Common myeloid progenitor, CD34-positive (primary cell): ENCODE measurements at regions not wholly inside any gene's neighbourhood (a gene's known extent, or its start where the extent isn't known, plus 50 kb on each side); places are given as distances from the start of the nearest gene placed in this dataset.

Experiments
- CTCF ChIA-PET: fragments of 350-600 bp; sonication (Branson Sonifier 250); formaldehyde crosslinking; loops from one replicate; lab custom pipeline; 2021; ENCODE audit warnings: antibody characterized with exemption; lab: Charles Lee
- POLR2A ChIA-PET: fragments of 350-600 bp; sonication (Branson Sonifier 250); formaldehyde crosslinking; loops from one replicate; lab custom pipeline; 2021; ENCODE audit warnings: antibody characterized with exemption; lab: Charles Lee
- DNase-seq, 3 donors: peaks; one replicate each; pipeline versions ENCODE4 v3.0.0 to v3.0.0-alpha.2; 2013
- H3K27ac ChIP-seq, 2 experiments: 1 replicate in 1 of 2; 2 replicates in 1 of 2; pipeline ENCODE4 v1.7.0; 2013; ENCODE audit warnings: inconsistent platforms in 2 of 2, low read length in 2 of 2, mild to moderate bottlenecking in 2 of 2, low read depth in 1 of 2, moderate library complexity in 1 of 2; ENCODE audit not compliant: severe bottlenecking in 2 of 2, insufficient read depth in 1 of 2, poor library complexity in 1 of 2
- H3K27me3 ChIP-seq, 5 experiments: replicated peaks in 2 of 5; 1 replicate in 3 of 5; 2 replicates in 2 of 5; pipeline versions ENCODE4 v1.6.1 to v1.7.0; 2013; ENCODE audit warnings: low read length in 4 of 5, mild to moderate bottlenecking in 2 of 5, moderate library complexity in 2 of 5, inconsistent platforms in 1 of 5; ENCODE audit not compliant: insufficient read depth in 5 of 5, control insufficient read depth in 4 of 5
- H3K36me3 ChIP-seq, 4 experiments: 1 replicate in 2 of 4; 2 replicates in 2 of 4; pipeline versions ENCODE4 v1.6.1 to v1.7.0; 2013; ENCODE audit warnings: low read length in 3 of 4, control low read depth in 1 of 4, mild to moderate bottlenecking in 1 of 4; ENCODE audit not compliant: control insufficient read depth in 4 of 4, insufficient read depth in 4 of 4
- H3K4me1 ChIP-seq, 4 experiments: 1 replicate in 3 of 4; 2 replicates in 1 of 4; pipeline versions ENCODE4 v1.6.1 to v1.7.1; 2013; ENCODE audit warnings: low read length in 3 of 4, mild to moderate bottlenecking in 3 of 4, control low read depth in 1 of 4, inconsistent platforms in 1 of 4, moderate library complexity in 1 of 4; ENCODE audit not compliant: control insufficient read depth in 4 of 4, insufficient read depth in 4 of 4; ENCODE audit errors: control extremely low read depth in 1 of 4
- H3K4me3 ChIP-seq, 7 experiments: 1 replicate in 4 of 7; 2 replicates in 3 of 7; pipeline versions ENCODE4 v1.5.1 to v1.7.0; 2013; ENCODE audit warnings: mild to moderate bottlenecking in 7 of 7, low read length in 6 of 7, moderate library complexity in 6 of 7, inconsistent platforms in 2 of 7, low read depth in 2 of 7, control low read depth in 1 of 7; ENCODE audit not compliant: insufficient read depth in 4 of 7, control insufficient read depth in 1 of 7; ENCODE audit errors: extremely low read depth in 1 of 7
- H3K9me3 ChIP-seq, 5 experiments: 1 replicate in 4 of 5; 2 replicates in 1 of 5; pipeline versions ENCODE4 v1.6.1 to v1.7.1; 2013; ENCODE audit warnings: low read length in 4 of 5, mild to moderate bottlenecking in 2 of 5, inconsistent platforms in 1 of 5, low read depth in 1 of 5, moderate library complexity in 1 of 5; ENCODE audit not compliant: control insufficient read depth in 4 of 5, insufficient read depth in 2 of 5; ENCODE audit errors: control extremely low read depth in 1 of 5
- WGBS: methylation state at CpG from one replicate; pipeline ENCODE4 v1.1.5; 2013; ENCODE audit not compliant: insufficient coverage; 5-methylcytosine and 5-hydroxymethylcytosine counted together

GRCh38 chr10:3671386-3671955 is 113.5 kb downstream of the KLF6 start:
- H3K27me3 ChIP-seq, result peaks cover 0 to 2% (median 0%) of the 10 kb centered on the region in 5 experiments
- no peak overlapping the region for H3K27ac ChIP-seq
- H3K36me3 ChIP-seq, result no peaks in the 10 kb centered on the region
- CTCF ChIA-PET, result no interaction called here
- H3K4me1 ChIP-seq, result peaks cover 14 to 26% (median 23%) of the 10 kb centered on the region in 4 experiments
- no peaks in the 10 kb centered on the region for H3K9me3 ChIP-seq
- POLR2A ChIA-PET, result no interaction called here
- 89% methylated on average over 9 of the region's 13 CpGs for WGBS
- no peak overlapping the region for H3K4me3 ChIP-seq
- DNase-seq, result no peak

GRCh38 chr10:3668966-3669330 is 116.1 kb downstream of the KLF6 start:
- WGBS, result 67% methylated on average over 4 of the region's 4 CpGs
- H3K27ac ChIP-seq, result no peak overlapping the region
- POLR2A ChIA-PET, result no interaction called here

GRCh38 chr10:3668276-3668965 is 116.6 kb downstream of the KLF6 start:
- Histone ChIP-seq H3K27me3 (peaks cover 0 to 2% (median 0%) of the 10 kb centered on the region in 5 experiments), H3K4me1 (peaks cover 14 to 33% (median 30%) of the 10 kb centered on the region in 4 experiments), H3K36me3 (no peaks in the 10 kb centered on the region), H3K4me3 (peak overlapping the region in 6 of 7 experiments; percentile 37 to 62 (median 44)), H3K9me3 (no peaks in the 10 kb centered on the region), H3K27ac (peak overlapping the region in 1 of 2 experiments; percentile 52)
- WGBS, result 19% methylated on average over 16 of the region's 21 CpGs
- CTCF ChIA-PET, result no interaction called here
- POLR2A ChIA-PET, result no interaction called here
- DNase-seq, result peak in 2 of 3 donors; percentile 70 to 76

More at GRCh38 chr10:3668966-3669330, 116.1 kb downstream of the KLF6 start:
- Histone ChIP-seq H3K4me3 (peak overlapping the region in 2 of 7 experiments; percentile 46 to 62), H3K4me1 (peaks cover 14 to 33% (median 30%) of the 10 kb centered on the region in 4 experiments), H3K9me3 (no peaks in the 10 kb centered on the region), H3K27me3 (peaks cover 0 to 2% (median 0%) of the 10 kb centered on the region in 5 experiments), H3K36me3 (no peaks in the 10 kb centered on the region)
- CTCF ChIA-PET, result no interaction called here
- DNase-seq, result peak in 2 of 3 donors; percentile 40 to 56

- H3K4me1 ChIP-seq, result peaks cover 14 to 33% (median 30%) of the 10 kb centered on the region in 4 experiments
- DNase-seq, result peak; percentile 59 to 80 (median 75)
- POLR2A ChIA-PET, result no interaction called here
- H3K36me3 ChIP-seq, result no peaks in the 10 kb centered on the region
- H3K27me3 ChIP-seq, result peaks cover 0 to 2% (median 0%) of the 10 kb centered on the region in 5 experiments
- CTCF ChIA-PET, result no interaction called here
- no peaks in the 10 kb centered on the region for H3K9me3 ChIP-seq
- WGBS, result 41% methylated on average over 9 of the region's 14 CpGs
- H3K27ac ChIP-seq, result no peak overlapping the region
- H3K4me3 ChIP-seq, result peak overlapping the region in 2 of 7 experiments; percentile 19 to 36
Observed at GRCh38 chr10:3666525-3667302, 118.3 kb downstream of the KLF6 start.

GRCh38 chr10:3665316-3665908 is 119.6 kb downstream of the KLF6 start:
- CTCF ChIA-PET, result no interaction called here
- POLR2A ChIA-PET, result no interaction called here
- WGBS, result 78% methylated on average over 14 of the region's 15 CpGs

GRCh38 chr10:3662775-3663174 is 122.2 kb downstream of the KLF6 start:
- Histone ChIP-seq H3K4me3 (no peak overlapping the region), H3K36me3 (no peaks in the 10 kb centered on the region), H3K4me1 (peaks cover 6 to 22% (median 20%) of the 10 kb centered on the region in 4 experiments), H3K9me3 (peaks cover 0 to 4% (median 0%) of the 10 kb centered on the region in 5 experiments), H3K27ac (no peak overlapping the region), H3K27me3 (no peaks in the 10 kb centered on the region)
- no CpG with 5 or more reads among the region's 2 CpGs for WGBS
- ChIA-PET POLR2A (interaction anchor here (0.6 kb wide), 1 partner anchor 39 kb away, joined by 3 read pairs; no protein-coding TSS in a partner anchor), CTCF (no interaction called here)
- no peak for DNase-seq

More at GRCh38 chr10:3665316-3665908, 119.6 kb downstream of the KLF6 start:
- no peaks in the 10 kb centered on the region for H3K36me3 ChIP-seq
- H3K4me3 ChIP-seq, result no peak overlapping the region
- DNase-seq, result peak; percentile 36 to 81 (median 46)
- no peak overlapping the region for H3K27ac ChIP-seq
- H3K4me1 ChIP-seq, result peaks cover 14 to 33% (median 30%) of the 10 kb centered on the region in 4 experiments
- peaks cover 0 to 4% (median 0%) of the 10 kb centered on the region in 5 experiments for H3K9me3 ChIP-seq
- H3K27me3 ChIP-seq, result peaks cover 0 to 2% (median 0%) of the 10 kb centered on the region in 5 experiments
